OCI-M1 (cell line): ENCODE measurements at regions not wholly inside any gene's neighbourhood (a gene's known extent, or its start where the extent isn't known, plus 50 kb on each side); places are given as distances from the start of the nearest gene placed in this dataset.

ENCODE experiments used
- DNase-seq: peaks from one replicate; lab custom pipeline; 2025; lab: John Stamatoyannopoulos, UW

- DNase-seq, result no peak
Observed at GRCh38 chr14:53610947-53611346, 345.7 kb downstream of the BMP4 start.

GRCh38 chr14:53609009-53609408 lies 347.6 kb downstream of the BMP4 start:
- no peak for DNase-seq

DNA sequence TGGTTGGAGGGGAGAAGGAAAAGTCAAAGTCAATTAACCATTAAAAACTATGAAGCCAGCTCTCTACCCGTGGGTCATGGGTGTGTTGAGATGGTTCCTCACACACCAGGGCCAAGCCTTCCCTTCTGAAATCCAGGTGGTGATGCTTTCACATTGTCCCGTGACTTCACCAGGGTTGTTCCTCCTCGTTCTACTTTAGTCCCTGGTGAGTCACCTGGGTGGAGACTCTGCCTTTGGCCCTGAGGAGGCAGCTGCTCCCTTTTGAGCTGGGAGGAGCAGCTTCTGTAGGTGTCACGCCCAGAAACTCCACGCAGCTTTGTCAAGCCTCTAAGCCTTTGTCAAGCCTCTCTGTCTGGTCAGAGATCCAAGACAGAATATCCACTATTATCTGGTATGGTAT lies 348.3 kb downstream of the BMP4 start:
- DNase-seq, result no peak

- no peak for DNase-seq
Observed at GRCh38 chr14:53606203-53606602, 350.4 kb downstream of the BMP4 start.

DNA sequence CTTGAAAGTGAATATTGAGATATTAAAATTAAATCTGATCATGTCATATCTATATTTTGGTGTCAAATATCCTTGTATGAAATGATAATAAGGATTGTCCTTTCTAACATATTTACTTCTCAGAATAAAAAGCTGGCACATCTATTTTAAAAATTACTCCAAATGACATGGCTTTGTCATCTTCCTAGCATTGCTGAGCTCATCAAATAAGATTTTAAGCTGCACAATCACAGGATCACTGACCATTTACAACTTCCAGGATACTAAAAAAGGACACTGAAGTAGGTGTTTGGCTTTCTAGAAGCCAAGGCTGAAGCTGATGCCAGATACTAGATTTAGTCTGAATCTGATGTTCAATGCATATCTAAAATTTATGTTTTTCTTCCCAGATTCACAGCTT lies 351.1 kb downstream of the BMP4 start:
- no peak for DNase-seq

DNA sequence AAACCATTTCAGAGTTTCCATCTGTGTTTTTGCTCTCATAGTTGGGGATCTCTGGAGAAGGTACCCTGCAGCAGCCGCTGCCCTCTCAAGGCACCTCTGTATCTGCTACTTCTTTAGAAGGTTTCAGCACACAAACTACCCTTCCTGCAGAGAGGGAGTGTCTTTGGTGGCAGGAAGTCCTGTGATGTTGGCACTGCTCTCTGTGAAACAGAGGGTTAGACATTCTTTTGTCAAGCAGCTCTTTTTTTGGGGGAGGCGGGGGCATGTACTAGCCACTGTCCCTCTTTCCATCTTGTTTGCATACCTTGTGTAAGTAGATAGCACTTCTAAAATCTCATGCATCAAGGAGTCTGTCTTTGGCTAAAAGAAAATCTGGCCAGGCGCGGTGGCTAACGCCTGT lies 352.6 kb downstream of the BMP4 start:
- no peak for DNase-seq

DNA sequence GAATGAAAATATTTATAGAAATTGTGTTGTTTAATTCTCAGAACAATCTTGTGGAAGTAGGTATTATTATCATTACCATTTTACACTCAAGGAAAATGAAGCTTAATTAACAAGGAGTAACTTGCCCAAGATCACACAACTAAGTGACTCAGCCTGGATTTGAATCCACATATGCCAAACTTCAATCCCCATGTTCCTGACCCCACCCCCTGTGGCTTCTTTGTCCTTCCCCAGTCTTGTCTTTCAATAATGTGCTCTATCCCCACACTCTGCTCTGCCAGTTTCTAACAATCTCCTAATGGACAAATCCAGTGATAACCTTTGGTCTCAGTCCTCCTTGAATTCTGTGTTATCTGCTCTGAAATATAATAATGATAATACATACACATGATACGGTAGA lies 355.2 kb downstream of the BMP4 start:
- no peak for DNase-seq

DNA sequence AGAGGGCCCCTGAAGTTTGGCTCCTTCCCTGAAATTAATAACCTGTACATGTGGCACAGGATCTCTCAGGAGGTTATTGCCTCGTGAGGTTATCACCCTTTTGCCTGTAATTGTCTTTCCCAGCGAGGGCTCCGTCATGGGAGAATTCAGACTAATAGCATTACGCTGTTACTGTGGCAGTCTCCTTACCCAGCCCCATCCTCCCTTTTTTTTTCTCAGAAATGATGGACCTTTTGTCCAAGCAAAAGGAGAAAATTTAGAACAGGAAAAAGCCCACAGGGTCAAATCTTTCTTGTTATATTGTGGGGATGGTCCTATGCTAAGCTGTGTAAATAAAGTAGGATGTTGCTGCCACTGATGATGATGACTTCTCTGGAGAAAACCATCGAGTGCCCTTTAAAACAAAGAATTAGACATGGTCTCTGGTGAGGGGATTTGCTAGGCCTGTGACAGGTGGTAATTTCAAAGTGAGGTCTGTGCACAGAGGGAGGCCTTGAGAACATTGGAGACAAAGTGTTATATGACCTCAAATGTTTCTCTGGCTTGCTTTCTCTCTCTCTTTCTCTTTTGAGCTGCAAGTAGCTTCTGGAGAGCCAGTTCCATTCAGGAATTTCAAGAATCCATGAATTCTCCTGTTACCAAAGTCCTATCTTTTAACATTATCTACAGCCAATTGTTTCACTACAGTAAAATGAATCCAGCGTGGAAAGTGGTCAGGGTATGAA lies 357.2 kb downstream of the BMP4 start:
- no peak for DNase-seq

- DNase-seq, result no peak
Observed at GRCh38 chr14:53596853-53597525, 359.6 kb downstream of the BMP4 start.

GRCh38 chr14:53591816-53592215 lies 364.8 kb downstream of the BMP4 start:
- no peak for DNase-seq

GRCh38 chr14:53581504-53581903 lies 375.1 kb downstream of the BMP4 start:
- no peak for DNase-seq

GRCh38 chr14:53571641-53572328 lies 384.8 kb downstream of the BMP4 start:
- DNase-seq, result no peak

DNA sequence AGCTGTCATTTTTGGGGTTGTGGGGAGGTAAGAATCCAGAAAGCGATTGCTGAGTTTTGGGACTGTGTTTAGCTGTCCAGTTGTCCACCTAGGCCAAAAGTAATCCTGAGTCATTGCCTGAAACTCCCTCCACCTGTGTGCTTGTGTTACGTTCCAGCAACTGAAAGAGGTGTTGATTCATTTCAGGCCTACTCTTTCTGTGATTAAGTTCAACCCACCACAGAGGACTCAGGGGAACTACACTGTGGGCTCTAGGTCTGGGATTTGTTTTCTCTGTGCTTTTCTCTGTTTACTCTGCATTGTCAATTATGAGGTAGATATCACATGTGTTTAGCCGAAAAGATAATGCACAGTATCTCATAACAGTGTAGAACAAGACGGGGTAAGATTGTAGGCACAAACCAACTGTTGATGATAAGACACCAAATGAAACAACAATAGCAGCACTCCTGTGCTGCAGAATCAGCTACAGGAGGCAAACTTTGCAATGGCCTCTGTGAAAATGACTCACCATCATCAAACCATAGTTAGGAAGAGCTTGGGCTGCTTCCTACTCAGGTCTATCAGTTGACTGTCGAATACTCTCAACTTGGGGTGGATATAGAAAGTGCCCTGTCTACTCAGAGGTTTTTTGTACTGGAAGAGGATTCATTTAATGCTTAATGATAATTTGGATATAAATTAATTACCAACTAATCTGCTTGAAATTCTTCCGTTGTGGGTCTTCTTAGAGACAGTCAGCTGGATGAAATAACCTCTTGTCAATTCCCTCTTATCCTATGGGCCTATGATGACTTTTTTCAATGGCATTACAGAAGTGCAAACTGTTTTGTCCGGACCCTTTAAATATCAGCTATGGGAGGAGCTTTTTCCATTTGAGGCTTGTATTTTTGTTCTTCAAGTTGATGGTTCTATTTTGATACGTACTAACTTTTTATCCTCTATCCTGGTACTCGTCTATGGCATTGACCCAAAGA lies 385.9 kb downstream of the BMP4 start:
- no peak for DNase-seq

DNA sequence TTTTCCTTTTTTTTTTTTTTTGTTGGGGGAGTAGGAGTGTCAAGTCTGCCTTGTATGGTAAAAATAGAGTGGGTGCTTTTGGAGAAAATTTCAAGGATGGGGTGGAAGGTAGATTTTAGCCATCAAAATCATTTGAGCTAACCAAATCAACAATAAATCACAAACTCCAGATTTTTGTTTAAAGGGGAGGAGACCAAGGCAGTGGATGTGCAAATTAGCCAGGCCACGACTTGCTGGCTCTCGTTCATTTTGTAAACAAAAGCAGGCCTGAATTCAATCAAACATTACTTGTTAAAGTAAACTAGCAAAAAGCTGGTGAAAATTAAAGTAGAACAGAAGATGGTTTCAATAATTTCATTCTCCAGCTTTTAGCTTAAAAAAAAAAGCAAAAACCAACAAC lies 387.2 kb downstream of the BMP4 start:
- no peak for DNase-seq

- no peak for DNase-seq
Observed at GRCh38 chr14:53567236-53567780, 389.3 kb downstream of the BMP4 start.

GRCh38 chr14:53564870-53565269 lies 391.8 kb downstream of the BMP4 start:
- DNase-seq, result no peak

GRCh38 chr14:53563628-53564027 lies 393.0 kb downstream of the BMP4 start:
- DNase-seq, result no peak

GRCh38 chr14:53553221-53553620 lies 400.1 kb upstream of the DDHD1 start:
- no peak for DNase-seq

DNA sequence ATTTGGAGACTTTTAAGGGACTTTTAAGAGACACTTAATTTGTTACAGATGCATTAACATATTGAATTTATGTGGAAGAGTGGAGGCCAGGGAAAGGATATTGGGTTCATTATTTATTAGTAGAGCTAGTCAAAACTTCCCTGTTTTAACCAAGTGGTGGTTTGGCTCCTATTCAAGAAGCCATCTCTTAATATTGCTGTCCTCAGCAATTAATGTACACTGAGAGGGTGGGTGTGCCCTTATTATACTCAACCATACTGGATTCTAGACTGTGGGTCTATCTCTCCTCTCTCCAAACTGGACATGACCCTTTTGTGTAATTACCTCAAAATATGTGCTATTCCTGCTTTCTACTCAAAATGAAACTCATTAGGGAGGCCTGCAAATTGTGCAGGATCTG lies 398.7 kb upstream of the DDHD1 start:
- no peak for DNase-seq

DNA sequence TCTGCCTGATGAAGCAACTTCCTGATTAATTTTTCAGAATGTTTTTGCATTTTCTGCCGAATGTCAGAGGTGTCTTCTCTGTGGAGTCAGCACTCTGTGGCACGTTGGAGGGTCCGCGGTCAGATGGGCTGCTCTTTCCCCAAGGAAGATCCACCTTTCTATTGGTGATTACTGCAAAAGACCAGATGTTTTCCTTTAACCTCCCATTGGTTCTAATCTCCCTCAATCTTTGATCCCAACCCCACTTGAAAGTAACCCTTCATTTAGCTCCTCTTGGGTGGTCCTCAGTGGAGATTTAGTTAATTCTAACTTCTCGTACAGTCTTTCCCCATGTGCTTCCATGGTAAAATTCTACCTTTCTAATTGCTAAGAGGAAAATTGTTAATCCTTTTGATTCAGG lies 397.7 kb upstream of the DDHD1 start:
- no peak for DNase-seq

GRCh38 chr14:53549956-53550355 lies 396.8 kb upstream of the DDHD1 start:
- DNase-seq, result no peak

GRCh38 chr14:53547593-53547992 lies 394.5 kb upstream of the DDHD1 start:
- no peak for DNase-seq
